Activated T-cell treated with anti-CD3 and anti-CD28 coated beads, Interleukin-2, amount 50 U/mL, for 48 hours (primary cell): ENCODE measurements at regions not wholly inside any gene's neighbourhood (a gene's known extent, or its start where the extent isn't known, plus 50 kb on each side); places are given as distances from the start of the nearest gene placed in this dataset.
"Not testable (repeated sequence)": the region's sequence is repeated elsewhere in the genome, so short reads cannot be mapped to it uniquely, and the experiment has no call there.

Source experiments
- DNase-seq, 2 experiments: peaks; one replicate each; pipeline ENCODE4 v3.0.0-alpha.2; 2020

DNA sequence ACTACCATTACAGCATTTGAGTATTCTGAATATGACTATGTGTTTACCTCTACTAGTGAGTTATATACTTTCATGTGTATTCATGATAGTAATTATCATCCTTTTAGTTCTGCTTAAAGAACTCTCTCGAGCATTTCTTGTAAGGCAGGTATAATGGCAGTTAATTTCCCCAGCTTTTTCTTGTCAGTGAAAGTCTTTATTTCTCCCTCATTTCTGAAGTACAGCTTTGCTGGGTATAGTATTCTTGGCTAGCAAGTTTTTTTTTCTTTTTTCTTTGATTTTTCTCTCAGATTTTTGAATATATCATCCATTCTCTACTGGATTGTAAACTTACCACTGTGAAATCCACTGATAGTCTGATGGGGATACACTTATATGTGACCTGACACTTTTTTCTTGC, 165.9 kb upstream of the ARHGAP5 start:
- DNase-seq: no peak

DNA sequence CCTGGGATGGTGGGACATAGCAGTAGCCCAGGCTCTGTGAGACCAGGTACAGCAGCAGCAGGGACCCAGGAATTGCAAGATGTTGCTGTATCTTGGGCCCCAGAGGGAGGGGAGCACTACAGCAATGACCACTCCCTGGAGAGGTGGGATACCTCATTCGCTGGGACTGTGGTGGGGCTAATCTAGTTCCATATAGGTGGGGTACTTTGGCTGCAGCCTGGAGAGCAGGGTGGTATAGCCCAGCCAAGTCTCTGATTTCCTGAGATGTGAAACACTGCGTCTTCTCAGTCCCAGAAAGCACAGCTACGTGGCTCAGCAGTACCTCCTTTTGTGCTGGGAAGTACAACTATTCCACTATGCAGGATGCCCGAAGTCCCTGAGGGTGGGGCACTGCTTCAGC, 163.7 kb upstream of the ARHGAP5 start:
- DNase-seq: no peak

DNA sequence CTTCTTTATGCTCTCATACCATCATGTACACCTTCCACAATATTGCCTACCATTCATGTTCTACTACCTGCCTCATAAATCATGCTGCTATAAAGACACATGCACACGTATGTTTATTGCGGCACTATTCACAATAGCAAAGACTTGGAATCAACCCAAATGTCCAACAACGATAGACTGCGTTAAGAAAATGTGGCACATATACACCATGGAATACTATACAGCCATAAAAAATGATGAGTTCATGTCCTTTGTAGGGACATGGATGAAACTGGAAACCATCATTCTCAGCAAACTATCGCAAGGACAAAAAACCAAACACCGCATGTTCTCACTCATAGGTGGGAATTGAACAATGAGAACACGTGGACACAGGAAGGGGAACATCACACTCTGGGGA, 158.8 kb upstream of the ARHGAP5 start:
- not testable (repeated sequence) for DNase-seq

DNA sequence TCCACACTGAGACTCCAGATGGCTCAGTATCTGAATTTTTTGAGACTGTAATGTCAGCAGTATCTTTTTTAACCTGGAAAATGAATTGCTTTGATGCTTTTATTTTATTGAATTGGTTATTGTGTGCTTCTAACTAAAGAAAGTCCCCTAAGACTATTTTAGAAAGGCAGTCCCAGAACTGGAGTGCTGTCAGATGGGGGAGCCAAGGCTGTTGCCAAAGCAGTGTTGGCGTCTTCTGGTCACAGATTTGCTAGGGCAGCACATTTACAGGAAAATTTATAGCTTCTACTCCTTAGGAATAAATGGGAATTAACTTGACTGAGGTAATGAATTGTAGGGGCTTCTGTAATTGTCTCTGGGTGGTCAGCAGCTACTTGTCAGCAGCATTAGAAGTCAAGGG, 157.1 kb upstream of the ARHGAP5 start:
- DNase-seq: no peak

DNA sequence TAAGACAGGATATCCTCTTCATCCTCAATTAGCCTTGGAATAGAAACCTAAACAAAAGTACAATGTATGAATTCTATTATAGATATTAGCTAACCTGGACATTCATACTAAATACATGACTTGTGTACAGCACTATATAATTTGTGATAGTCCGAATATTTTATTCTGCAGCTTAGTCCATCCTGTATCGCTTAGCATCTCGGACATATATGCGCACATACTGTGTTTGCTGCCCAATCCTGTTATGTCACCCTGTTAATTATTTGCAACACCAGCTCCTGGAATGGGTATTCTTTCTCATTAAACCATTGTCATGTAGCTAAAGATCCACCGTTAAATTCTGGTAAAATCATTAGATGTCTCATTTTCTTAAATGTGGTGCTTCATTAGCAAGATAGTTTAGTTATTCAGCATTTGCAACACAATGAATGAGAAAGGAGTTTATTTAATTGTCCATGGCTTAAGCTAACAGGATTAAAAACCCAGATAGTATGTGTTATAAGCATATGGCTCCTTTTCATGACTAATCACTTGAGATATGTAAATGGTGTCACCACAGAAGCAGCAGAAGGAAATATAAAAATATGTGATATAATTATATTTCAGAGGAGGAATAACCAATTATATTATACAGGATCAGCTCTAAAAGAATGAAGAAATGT, 156.0 kb upstream of the ARHGAP5 start:
- no peak for DNase-seq

- DNase-seq: no peak
These were observed 155.4 kb upstream of the ARHGAP5 start for GRCh38 chr14:31921721-31922120.

DNA sequence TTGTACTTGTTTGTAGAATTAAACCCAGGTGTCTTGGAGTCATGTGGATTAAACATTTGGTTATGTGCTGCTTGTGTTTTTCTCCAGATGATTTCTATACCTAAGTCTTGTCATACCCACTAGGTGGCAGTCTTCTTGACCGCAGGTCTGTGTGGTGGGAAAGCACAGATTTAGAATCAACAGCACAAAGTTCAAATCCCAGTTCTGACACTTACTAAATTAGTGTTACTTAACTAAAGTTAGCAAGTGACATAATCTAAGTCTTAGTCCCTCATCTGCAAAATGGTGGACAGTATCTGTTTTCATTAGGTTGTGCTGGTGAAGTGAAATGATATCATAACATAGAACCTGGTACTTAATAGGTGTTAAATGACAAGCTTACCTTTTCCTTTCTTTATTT, 151.0 kb upstream of the ARHGAP5 start:
- no peak for DNase-seq

GRCh38 chr14:31926652-31927347, 150.3 kb upstream of the ARHGAP5 start:
- no peak for DNase-seq

- DNase-seq: peak; percentile 27 to 44
These were observed 149.7 kb upstream of the ARHGAP5 start for GRCh38 chr14:31927348-31927832.

GRCh38 chr14:31930070-31930469, 147.0 kb upstream of the ARHGAP5 start:
- DNase-seq: no peak

DNA sequence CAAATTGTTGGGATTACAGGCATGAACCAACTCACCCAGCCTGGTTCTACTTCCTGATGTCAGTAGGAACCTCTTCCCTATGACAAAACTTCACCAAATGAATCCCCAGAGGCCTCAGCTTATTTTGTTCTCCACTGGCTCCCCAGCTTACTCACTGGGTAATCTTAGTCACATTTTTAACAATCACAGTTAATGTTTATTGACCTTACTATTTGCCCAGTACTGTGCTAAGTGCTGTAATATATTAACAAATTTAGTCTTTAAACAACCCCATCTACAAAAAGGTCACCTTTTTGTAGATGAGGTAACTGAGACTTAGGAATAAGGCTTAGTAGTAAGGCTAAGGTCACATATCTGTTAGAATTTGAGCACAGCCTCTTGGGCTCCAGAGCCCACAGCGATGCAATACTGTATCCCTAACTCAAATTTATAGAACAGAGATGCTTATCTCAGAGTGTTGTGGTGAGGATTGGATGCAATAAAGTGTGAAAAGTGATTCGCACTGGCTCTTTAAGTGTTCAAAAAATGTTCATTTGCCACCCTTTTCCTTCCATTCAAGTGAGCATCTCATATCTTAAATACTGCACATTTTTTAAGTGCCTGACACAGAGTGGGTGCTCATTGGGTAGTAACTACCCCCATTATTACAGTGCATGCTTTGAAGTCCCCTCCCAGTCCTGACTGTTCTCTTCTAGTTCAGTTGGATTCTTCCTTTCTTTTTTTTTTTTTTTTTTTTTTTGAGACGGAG, 146.4 kb upstream of the ARHGAP5 start:
- DNase-seq: no peak

DNA sequence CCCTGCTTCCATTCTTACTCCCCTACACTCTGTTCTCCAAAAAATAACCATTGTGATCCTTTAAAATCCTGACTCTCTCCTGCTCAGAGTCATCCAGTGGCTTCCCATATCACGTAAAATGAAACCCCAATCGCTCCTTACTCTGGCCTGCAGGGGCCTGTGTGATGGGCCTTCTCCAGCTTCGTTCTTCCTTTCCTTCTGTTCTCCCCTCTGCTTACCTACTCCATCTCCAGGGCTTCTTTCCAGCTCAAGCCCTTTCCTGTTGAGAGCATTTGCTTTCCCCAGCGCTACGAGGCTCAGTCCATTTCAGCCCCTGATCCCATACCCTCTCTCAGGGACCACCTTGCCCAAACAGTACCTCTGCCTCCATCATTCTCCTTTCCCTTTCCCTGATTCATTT, 144.4 kb upstream of the ARHGAP5 start:
- DNase-seq: no peak

GRCh38 chr14:31933716-31934115, 143.4 kb upstream of the ARHGAP5 start:
- DNase-seq: no peak

DNA sequence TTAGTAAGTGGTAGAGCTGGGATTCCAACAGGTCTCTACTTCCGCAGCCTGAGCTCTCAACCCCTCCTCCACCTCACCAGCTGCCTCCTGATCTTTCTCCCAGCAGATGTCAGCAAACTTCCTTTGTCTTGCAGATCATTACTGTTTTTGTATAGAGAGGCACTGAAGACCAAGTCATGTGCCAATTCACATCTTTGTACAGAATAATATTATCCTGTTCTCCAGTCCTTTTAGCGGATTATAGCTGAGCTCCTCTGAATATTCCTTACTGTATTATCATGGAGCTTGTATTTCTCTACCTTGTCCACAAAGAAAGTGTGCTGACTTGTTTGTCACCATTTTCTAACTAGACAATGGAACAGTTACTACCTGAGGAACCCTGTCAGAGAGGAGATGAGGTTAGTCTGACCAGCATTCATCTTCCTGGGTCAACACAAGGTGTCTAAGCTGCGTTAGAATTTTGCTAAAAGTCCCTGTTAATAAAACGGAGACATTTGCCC, 142.3 kb upstream of the ARHGAP5 start:
- no peak for DNase-seq

GRCh38 chr14:31935391-31935790, 141.7 kb upstream of the ARHGAP5 start:
- no peak for DNase-seq

- DNase-seq: no peak
These were observed 141.0 kb upstream of the ARHGAP5 start for GRCh38 chr14:31936115-31936514.

GRCh38 chr14:31937730-31938346, 139.3 kb upstream of the ARHGAP5 start:
- DNase-seq: peak; percentile 74 to 81

GRCh38 chr14:31939934-31940333, 137.2 kb upstream of the ARHGAP5 start:
- no peak for DNase-seq

GRCh38 chr14:31941487-31941886, 135.6 kb upstream of the ARHGAP5 start:
- no peak for DNase-seq

GRCh38 chr14:31942166-31942841, 134.8 kb upstream of the ARHGAP5 start:
- DNase-seq: no peak

DNA sequence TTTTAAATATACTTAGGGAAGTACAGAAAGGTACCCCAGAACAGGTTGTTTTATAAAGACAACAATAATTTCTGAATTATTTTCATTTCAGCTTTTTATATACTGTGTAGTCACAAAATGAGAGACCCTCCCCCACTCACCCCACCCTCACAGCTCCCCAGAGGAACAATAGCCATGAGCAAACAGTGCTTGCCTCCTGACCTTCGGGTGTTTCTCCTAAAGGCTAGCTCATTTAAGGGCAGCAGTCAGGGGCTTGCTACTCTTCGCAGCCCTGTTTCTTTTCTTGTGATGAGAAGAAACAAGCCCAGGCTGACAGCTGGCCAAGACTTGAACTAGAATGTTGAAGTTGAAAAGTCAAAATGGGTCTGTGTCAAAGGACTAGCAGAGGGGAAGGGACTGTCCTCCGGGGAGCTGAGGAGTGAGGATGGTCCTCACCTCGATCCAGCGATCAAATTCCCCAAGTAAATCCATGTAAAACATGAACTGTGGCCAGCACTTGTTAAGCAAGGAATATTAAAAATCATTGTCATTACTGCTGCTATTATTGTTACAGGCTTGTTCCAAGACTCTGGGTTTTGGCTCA, 133.8 kb upstream of the ARHGAP5 start:
- no peak for DNase-seq

DNA sequence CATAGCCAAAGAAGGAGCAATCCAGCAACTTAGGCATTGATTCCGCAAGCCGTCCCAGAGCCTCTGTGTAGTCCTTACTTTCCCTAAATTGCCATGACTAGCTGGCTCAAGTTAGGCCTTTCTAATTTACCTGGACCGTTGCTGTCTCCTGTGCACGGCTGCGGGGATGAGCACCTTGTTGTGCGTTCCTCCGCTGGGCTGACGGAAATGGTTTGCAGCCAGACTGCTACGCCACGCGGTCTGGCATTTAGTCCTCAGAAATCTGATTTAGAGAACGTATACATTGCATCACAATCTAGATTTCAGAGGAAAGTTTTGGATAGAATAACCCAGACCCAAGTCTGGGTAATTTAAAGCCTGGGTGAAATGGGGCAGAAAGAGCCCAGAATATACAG, 133.2 kb upstream of the ARHGAP5 start:
- DNase-seq: no peak
